ENCODE measurements at regions not wholly inside any gene's neighbourhood (a gene's known extent, or its start where the extent isn't known, plus 50 kb on each side); places are given as distances from the start of the nearest gene placed in this dataset.
"Not testable (repeated sequence)": the region's sequence is repeated elsewhere in the genome, so short reads cannot be mapped to it uniquely, and the experiment has no call there.

DNA sequence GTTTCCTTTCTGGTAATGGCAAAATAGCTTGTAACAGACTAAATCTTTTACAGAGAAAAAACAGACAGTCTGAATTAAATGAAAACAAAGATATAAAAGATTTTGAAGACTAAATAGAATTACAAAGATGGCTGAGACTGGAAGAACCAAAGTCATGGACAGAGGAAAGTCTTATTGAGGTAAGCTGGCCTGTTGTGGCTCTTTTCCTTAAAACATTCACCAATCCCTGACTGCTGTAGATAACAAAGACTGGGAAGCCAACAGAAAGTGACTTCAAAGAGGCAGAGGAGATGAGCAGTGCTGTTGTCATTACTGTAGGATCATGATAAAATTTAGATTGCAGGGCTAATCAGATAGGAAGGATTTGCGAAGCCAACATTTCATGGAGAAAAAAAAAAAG, 517.0 kb downstream of the KIF2B start:
- no peak for DNase-seq (ENCODE audit: low read depth in 2 of 3, low spot score in 1 of 3)

DNA sequence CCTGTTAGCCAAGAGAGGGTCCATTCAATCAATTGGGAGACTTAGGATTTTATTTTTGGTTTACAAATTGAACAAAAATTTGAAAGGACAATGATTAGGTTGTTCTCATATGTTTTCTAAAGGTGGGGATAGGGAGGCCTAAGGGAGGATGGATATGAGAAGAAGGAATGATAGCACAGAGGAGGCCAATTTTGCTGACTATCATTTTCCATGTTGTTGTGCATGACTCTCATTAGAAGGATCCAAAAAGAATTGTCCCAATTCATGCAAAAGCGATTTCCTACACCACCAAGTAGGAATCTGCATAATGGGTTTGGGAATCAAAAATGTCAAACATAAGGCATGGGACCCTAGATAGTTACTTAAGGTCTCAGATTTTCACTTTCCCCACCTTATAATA, 524.8 kb downstream of the KIF2B start:
- DNase-seq (ENCODE audit: low read depth in 2 of 3, low spot score in 1 of 3): no peak

DNA sequence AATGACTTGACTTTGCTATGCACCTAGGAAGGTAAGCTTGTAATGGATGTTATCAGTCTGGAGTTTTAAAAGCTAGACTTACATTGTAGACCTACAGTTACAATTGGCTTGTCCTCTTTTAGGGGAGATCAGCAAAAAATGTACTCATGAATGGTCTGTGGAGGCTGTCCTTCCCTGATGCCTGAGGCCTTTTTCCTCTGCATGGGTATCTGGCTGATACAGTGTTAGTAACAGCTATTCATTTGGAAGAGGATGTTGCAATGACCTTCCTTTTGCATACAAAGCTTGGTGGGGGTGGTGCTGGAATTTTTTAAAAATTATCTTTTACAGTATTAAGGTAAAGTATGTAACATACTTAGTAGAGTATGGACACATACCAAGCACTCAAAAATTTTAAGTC, 525.5 kb downstream of the KIF2B start:
- DNase-seq (ENCODE audit: low read depth in 2 of 3, low spot score in 1 of 3): no peak

DNA sequence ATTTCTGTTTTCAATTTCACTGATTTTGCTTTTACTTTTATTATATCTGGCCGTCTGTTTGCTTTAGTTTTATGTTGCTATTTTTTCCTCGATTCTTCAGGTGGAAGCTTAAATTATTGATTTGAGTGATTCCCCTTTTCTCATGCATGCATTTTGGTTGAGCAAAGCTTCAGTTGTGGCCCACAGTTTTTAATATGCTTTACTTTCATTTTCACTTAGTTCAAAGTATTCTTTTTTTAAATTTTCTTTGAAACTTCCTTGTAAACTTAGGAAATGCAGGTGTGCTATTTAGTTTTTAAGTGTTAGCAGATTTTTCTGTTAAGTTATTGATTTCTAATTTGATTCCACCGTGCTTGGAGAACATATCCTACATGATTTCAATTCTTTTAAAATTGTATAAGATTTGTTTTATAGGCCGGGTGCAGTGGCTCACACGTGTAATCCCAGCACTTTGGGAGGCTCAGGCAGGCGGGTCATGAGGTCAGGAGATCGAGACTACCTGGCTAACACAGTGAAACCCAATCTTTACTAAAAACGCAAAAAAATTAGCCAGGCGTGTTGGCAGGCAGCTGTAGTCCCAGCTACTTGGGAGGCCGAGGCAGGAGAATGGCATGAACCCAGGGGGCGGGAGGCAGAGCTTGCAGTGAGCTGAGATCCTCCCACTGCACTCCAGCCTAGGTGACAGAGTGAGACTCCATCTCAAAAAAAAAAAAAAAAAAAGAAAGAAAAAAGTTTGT, 531.2 kb downstream of the KIF2B start:
- no peak for DNase-seq (ENCODE audit: low read depth in 2 of 3, low spot score in 1 of 3)

DNA sequence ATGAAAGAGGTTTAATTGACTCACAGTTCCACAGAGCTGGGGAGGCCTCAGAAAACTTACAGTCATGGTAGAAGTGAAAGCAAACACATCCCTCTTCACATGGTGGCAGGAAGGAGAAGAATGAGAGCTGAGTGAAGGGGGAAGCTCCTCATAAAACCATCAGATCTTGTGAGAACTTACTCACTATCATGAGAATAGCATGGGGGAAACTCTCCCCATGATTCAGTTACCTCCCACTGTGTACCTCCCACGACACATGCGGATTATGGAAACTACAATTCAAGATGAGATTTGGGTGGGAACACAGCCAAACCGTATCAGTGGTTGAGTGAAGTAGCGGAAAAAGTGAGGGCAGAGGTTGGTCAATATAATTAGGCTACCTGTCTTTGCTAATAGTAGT, 538.3 kb downstream of the KIF2B start:
- not testable (repeated sequence) for DNase-seq (ENCODE audit: low read depth in 2 of 3, low spot score in 1 of 3)

DNA sequence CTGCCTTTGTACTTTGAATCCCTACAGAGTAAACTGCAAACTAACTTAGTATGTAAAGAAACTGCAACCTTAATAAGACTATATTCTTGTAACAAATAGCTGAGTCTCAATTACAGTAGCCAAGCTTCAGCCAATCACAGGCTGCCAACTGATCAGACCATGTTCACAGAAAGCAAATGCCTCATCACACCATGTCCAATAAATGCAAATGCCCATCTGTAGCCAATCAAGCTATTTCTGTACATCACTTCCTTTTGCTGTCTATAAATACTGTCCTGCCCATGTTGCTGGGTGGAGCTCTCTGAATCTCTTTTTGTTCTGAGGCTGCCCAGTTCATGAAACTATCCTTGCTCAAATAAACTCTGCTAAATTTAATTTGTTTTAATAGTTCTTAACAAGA, 531.7 kb upstream of the TOM1L1 start:
- no peak for DNase-seq (ENCODE audit: low read depth in 2 of 3, low spot score in 1 of 3)

DNA sequence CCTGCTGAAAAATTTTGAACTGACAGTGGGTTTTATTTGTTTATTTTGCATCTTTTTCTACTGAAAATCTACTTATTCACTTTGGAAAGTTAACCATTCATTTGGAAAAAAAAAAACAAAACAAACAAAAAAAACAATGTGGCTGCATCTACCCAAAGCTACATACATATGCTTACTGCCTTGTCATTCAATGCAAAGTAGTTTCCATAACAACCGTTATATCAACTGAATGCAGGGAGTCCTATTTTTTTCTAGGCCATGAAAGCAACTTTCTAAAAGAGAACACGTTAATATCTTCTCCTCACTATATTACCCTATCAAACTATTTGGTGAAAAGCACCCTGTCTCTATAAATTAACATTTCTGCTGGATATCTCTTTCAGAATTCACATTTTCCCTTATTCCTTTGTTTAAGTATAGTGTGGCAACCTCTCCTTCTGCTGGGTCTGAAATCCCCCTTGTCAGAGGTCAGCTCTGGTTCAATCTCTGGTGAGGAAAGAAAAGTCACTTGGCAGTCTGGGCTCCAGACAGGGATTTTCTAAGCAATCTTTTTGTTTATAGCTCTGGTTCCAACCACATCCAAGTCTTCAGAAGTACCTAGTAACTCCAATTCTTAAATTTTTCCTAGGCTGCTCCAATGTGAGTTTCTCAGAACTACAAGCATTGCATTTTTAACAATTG, 528.4 kb upstream of the TOM1L1 start:
- no peak for DNase-seq (ENCODE audit: low read depth in 2 of 3, low spot score in 1 of 3)

DNA sequence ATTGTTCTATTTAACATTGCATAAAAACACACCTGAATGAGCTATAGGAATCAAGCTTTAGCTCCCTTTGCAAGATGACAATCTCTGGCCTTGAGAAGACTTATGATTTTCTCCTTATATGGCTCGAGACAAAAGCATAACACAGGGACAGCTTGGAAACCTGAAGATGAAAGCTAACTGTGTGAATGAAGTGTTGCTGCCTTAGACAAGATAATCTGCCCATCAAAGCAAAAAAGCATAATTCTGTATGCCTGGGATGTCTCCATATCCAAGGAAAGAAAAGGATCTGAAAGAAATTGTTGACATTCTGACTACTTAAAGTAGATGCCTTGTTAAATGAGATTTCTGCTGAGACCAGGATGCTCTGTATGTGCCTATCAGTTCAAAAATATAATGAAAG, 526.7 kb upstream of the TOM1L1 start:
- no peak for DNase-seq (ENCODE audit: low read depth in 2 of 3, low spot score in 1 of 3)

DNA sequence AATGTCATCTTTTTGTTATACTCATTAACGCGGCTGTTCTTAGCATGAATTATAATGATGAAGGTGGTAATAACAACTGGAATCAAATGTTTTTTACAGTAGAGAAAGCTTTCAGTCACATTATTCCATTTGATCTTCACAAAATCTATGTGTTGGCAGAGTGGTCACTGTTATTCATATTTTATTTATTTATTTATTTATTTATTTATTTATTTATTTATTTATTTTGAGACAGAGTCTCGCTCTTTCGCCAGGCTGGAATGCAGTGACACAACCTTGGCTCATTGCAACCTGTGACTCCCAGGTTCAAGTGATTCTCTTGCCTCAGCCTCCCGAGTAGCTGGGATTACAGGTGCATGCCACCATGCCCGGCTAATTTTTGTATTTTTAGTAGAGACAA, 524.2 kb upstream of the TOM1L1 start:
- DNase-seq (ENCODE audit: low read depth in 2 of 3, low spot score in 1 of 3): not testable (repeated sequence)

DNA sequence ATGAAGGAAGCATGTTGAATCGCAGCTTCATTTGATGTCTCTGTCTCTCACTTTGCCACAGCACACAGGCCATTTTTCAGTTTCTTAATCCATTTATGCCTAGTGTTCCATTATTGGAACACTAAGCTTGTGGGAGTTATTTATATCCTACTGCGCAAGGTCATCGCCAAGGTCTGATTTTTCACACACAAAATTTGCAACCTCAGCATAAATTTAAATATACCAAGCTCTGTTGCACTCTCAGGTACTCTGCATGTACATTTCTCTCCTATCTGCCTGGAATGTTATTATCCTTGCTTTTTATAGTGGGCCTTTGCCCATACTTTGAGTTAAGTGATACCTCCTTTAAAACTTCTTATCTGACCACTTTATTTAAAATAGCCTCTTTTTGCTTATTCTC, 519.2 kb upstream of the TOM1L1 start:
- no peak for DNase-seq (ENCODE audit: low read depth in 2 of 3, low spot score in 1 of 3)

DNA sequence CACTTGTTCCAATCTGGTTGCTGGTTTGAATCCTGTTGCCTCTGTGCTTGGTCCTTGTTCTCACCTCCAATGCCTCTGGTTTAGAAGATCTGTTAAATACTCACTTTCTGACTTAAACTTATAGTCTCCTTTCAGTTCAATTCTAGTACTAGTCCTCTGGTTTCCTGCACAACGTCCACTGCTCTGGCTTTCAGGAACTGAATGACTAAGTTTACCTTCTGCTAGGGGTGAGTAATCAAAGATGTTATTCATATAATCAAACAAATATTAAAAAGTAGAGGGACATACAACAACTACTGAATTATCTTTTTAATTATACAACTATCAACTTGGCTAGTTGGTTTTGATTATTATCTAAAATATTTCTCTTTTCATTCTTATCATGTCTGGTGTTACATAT, 496.4 kb upstream of the TOM1L1 start:
- DNase-seq (ENCODE audit: low read depth in 2 of 3, low spot score in 1 of 3): no peak

DNA sequence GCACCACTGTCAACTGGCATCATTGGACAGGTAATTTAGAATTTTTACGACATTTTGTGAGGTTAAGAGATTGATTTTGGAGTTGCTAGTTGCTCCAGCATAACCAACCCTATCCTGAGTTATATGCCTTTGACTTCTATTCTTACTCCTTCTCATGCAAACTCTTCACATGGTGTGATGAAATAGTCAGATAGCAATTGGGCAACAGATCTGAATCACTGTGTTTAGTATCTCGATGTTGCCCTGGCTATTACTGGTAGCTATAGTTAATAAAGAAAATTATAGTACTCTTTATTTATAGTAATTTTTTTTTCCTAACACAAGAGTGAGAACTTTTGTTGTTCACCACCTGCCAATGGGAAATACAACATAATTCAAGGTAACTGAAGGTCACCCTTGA, 494.8 kb upstream of the TOM1L1 start:
- DNase-seq (ENCODE audit: low read depth in 2 of 3, low spot score in 1 of 3): no peak

DNA sequence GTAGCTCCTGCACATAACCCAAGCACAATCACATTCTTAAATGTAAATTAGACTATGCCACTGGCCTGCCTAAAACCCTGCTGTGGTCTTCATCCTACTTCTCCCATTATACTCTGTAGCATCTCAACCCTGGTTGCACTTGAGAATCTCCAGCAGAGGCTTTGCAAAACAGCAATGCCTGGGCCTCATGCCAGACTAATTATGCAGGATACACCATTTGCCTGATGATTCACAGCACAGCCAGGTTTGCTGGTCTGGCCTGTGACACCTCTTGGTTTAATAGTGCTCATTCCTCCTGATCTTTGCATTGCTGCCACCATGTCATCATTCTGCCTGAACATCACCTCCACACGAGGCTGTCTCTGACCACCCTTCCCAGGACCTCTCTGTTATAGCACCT, 491.9 kb upstream of the TOM1L1 start:
- no peak for DNase-seq (ENCODE audit: low read depth in 2 of 3, low spot score in 1 of 3)

DNA sequence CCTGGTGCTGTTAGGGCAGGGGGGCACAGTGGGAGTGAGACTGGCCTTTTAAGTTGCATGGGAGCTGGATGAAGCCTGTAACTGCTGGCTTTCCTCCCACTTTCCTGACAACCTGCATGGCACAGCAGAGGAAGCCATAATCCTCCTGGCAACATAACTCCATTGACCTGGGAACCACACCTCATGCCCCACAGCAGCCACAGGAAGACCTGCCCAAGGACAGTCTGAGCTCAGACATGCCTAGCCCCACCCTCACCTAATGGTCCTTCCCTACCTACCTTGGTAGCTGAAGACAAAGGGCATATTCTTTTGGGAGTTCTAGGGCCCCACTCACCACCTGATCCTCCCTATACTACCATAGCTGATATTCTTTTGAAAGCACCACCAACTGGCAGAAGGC, 482.2 kb upstream of the TOM1L1 start:
- no peak for DNase-seq (ENCODE audit: low read depth in 2 of 3, low spot score in 1 of 3)

DNA sequence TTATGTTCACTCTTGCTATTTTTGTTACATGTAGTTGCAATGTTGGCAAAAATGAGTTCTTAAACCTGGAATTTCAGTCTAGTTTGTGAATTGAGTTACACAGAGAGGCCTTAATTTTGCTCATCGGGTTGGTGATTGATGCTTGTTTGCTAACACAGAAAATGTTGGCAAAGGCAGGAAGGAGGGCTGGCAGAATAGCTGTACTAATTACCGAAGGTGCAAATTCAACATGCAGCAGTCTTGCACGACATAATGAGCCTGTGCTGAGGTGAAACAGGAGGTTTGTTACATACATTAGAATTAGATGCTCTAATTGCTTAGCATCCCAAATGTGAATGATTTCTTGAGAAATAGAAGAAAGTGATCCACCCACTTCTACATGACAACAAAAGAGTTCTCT, 475.0 kb upstream of the TOM1L1 start:
- no peak for DNase-seq (ENCODE audit: low read depth in 2 of 3, low spot score in 1 of 3)

DNA sequence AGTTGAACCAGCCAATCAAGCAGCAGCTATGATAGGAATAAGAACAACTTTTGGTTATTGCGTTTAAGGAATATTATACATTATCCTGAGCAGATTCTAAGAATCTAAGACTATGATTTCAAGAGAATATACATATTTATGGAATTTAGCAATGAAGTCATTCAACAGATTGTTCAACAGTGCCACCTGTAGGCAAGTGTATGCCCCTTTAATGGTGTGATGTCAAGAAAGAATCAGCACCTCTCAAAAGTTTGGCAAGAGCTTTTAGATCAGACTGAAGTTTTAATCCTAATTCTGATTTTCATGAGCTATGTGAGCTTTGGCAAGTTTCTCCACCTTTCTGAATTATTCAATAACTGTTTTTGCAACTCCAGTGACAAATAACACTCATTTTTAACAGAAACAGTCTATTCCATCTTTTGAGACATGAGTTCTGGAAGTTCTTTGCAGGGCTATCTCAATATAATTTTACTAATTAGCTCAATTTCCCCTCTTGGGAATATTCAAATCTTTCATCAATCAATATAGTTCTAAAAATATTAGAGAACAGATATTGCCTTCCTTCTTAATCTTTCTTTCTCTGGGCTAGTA, 474.3 kb upstream of the TOM1L1 start:
- DNase-seq (ENCODE audit: low read depth in 2 of 3, low spot score in 1 of 3): no peak

DNA sequence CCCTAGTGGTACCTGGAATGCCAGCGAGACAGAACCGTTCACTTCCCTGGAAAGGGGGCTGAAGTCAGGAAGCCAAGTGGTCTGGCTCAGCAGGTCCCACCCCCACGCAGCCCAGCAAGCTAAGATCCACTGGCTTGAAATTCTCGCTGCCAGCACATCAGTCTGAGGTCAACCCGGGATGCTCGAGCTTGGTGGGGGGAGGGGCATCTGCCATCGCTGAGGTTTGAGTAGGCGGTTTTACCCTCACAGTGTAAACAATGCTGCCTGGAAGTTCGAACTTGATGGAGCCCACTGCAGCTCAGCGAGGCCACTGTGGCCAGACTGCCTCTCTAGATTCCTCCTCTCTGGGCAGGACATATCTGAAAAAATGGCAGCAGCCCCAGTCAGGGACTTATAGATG, 464.7 kb upstream of the TOM1L1 start:
- no peak for DNase-seq (ENCODE audit: low read depth in 2 of 3, low spot score in 1 of 3)

DNA sequence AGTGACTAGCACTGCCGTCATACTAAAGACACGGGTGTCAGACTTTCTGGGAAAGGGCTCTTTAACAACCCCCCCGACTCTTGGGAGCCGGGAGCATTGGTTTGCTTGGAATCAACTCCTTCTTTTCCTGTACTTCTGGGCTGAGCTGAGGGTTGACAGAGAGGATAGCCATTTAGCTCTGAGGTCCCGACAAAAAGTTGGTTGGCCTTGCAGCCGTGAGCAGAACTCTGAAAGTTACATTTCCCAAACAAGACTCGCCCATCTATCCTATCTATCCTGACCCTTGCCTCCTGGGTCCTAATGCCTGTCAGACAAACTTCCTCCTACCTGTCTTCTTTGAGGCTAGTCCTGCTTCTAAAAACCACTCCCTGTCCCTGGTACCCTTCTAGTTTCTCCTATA, 460.8 kb upstream of the TOM1L1 start:
- no peak for DNase-seq (ENCODE audit: low read depth in 2 of 3, low spot score in 1 of 3)

DNA sequence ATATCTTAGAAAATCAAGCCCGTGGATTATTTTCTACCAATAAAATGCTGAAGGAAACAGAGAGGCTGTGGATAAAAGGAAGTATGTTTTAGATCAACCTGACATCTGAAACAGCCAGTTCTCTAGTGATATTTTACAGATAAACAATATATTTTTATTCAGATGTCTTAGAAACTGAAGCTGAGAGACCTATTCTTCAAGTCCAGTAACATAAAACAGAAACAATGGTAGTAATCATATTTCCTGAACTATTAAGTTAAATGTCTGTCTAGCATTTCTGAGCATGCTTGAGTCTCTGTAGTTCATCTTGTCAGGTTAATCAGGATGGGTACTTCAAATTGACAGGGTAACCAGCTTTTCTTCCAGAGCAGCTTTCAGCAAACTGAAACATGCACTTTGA, 449.6 kb upstream of the TOM1L1 start:
- no peak for DNase-seq (ENCODE audit: low read depth in 2 of 3, low spot score in 1 of 3)

DNA sequence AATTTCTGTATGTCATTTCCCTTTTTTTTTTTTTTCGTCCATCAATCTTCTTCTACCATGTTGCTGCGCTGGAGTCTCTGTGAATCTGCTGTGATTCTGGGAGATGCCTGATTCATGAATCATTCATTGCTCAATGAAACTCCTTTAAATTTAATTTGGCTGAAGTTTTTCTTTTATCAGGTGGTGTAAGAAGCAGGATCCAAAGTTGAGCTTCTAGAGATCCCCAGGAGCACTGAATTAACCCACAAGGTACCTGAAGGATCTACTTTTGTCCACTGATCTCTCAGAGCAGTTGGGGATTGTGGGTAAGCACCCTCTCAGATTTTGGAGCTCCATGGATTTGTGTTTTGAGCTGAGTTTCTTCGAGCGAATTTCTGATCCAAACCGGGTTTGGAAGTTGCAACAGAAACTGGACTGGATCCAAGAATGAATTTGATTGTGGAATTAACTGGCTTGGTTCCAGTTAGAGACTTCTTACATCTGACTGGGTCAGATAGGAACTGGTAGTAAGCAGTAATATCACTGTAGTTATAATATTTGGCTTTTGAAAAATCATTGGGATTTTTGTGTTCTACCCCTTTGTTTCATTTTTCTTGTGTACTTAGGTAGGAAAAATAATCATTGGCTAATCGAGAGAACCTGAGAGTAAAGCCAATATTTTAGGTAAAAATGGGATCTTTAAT, 447.8 kb upstream of the TOM1L1 start:
- DNase-seq (ENCODE audit: low read depth in 2 of 3, low spot score in 1 of 3): no peak

DNA sequence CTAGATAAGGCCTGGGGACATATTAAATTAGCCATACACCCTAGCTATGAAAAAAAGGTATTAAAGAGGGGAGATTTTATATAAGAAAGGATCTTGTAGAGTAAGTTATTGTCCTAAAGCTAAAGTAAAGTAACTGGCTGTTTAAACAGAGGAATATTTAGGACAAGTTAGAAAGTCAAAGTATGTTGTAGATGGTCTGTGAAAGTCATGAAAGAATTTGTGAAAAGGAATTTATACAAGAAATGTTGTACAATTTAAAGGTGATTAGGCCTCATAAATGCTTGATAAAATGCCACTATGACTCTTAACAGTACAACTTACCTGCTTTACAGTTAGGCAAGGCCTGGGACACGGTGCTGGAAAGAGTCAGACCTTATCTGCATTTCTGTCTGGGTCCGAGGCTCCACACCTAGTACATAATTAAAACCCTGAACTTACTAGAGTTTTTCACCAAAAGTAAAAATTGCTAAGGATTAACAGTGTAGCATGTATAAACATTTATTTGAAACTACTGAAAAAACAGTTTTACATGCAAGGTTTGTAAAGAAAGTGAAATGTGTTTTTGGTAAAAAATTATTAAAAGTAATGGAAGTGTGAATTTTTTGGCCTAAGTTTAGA, 445.3 kb upstream of the TOM1L1 start:
- no peak for DNase-seq (ENCODE audit: low read depth in 2 of 3, low spot score in 1 of 3)

DNA sequence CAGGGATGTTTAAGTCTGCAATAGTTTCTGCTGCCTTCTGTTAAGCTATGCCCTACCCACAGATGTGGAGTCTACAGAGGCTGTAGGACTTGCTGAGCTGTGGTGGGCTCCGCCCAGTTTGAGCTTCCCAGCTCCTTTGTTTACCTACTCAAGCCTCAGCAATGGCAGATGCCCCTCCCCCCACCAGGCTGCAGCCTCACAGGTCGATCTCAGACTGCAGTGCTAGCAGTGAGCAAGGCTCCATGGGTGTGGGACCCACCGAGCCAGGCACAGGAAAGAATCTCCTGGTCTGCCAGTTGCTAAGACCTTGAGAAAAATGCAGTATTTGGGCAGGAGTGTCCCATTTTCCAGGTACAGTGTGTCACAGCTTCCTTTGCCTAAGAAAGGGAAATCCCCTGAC, 435.2 kb upstream of the TOM1L1 start:
- not testable (repeated sequence) for DNase-seq (ENCODE audit: low read depth in 2 of 3, low spot score in 1 of 3)

Data from stimulated activated CD4-positive, alpha-beta T cell treated with anti-CD3 and anti-CD28 coated beads, Interleukin-12 subunit alpha, Interleukin-12 subunit beta, amount 100 ng/mL, for 48 hours (primary cell).